IMR-90 (cell line): ENCODE measurements at regions not wholly inside any gene's neighbourhood (a gene's known extent, or its start where the extent isn't known, plus 50 kb on each side); places are given as distances from the start of the nearest gene placed in this dataset.

Experiments used
- ATAC-seq: fragments of 200-7000 bp; cut with Tn5 transposase; 2 replicates; pipeline ENCODE4 v1.9.1; 2020; ENCODE audit warnings: low read depth, mild to moderate bottlenecking, moderate library complexity
- BruUV-seq: library from RNA; stranded (reverse); fragments of 400-500 nt; replicated peaks from 2 replicates; lab custom pipeline; 2021; lab: Mats Ljungman, UMichigan
- CTCF ChIA-PET: fragments of 300-600 bp; formaldehyde crosslinking; extraction: SDS; loops from one replicate; lab custom pipeline; 2021; ENCODE audit warnings: antibody characterized with exemption; lab: Yijun Ruan, JAX
- POLR2A ChIA-PET: fragments of 300-600 bp; sonication (Branson Sonifier 250); formaldehyde crosslinking; loops from one replicate; lab custom pipeline; 2022; ENCODE audit warnings: antibody characterized with exemption; ENCODE audit not compliant: unreplicated experiment; lab: Charles Lee
- DNase-seq: peaks from one replicate; pipeline ENCODE4 v3.0.0; 2013
- H2AFZ ChIP-seq: replicated peaks from 2 replicates; pipeline ENCODE3; 2013; ENCODE audit warnings: low read length, mild to moderate bottlenecking; ENCODE audit not compliant: poor library complexity
- H2AK5ac ChIP-seq: 2 replicates; pipeline ENCODE4 v1.6.1; 2013; ENCODE audit warnings: low read depth, low read length, inconsistent platforms
- H2AK9ac ChIP-seq: replicated peaks from 2 replicates; pipeline ENCODE3; 2013; ENCODE audit warnings: mild to moderate bottlenecking, low read depth, low read length, moderate library complexity; ENCODE audit not compliant: poor library complexity
- H2BK120ac ChIP-seq: 2 replicates; pipeline ENCODE4 v1.6.1; 2013; ENCODE audit warnings: low read depth, low read length, inconsistent platforms
- H2BK15ac ChIP-seq: 3 replicates; pipeline ENCODE4 v1.6.1; 2013; ENCODE audit warnings: low read depth, low read length, inconsistent platforms
- H2BK20ac ChIP-seq: 2 replicates; pipeline ENCODE4 v1.6.1; 2013; ENCODE audit warnings: low read depth, mild to moderate bottlenecking, inconsistent platforms, low read length, moderate library complexity
- H2BK5ac ChIP-seq: 2 replicates; pipeline ENCODE4 v1.6.1; 2013; ENCODE audit warnings: mild to moderate bottlenecking, low read depth, low read length, inconsistent platforms; ENCODE audit not compliant: poor library complexity, severe bottlenecking
- H3K14ac ChIP-seq: replicated peaks from 2 replicates; pipeline ENCODE4 v1.6.1; 2013; ENCODE audit warnings: low read depth, low read length, inconsistent platforms
- H3K18ac ChIP-seq: 2 replicates; pipeline ENCODE4 v1.6.1; 2013; ENCODE audit warnings: low read depth, low read length, control low read depth
- H3K23ac ChIP-seq: 2 replicates; pipeline ENCODE4 v1.6.1; 2013; ENCODE audit warnings: low read depth, low read length, inconsistent platforms
- H3K27ac ChIP-seq: 2 replicates; pipeline ENCODE4 v1.5.1; 2013; ENCODE audit warnings: mild to moderate bottlenecking, control low read depth, low read length; ENCODE audit not compliant: insufficient read depth
- H3K27me3 ChIP-seq: 2 replicates; pipeline ENCODE4 v1.6.1; 2013; ENCODE audit warnings: low read length; ENCODE audit not compliant: control insufficient read depth, insufficient read depth
- H3K36me3 ChIP-seq: 2 replicates; pipeline ENCODE4 v1.6.1; 2013; ENCODE audit warnings: low read length, mixed read lengths; ENCODE audit not compliant: control insufficient read depth, insufficient read depth
- H3K4ac ChIP-seq: 2 replicates; pipeline ENCODE4 v1.6.1; 2013; ENCODE audit warnings: low read depth, low read length, inconsistent platforms
- H3K4me1 ChIP-seq: 2 replicates; pipeline ENCODE4 v1.6.1; 2013; ENCODE audit warnings: low read length, mixed read lengths; ENCODE audit not compliant: control insufficient read depth, insufficient read depth
- H3K4me2 ChIP-seq: 2 replicates; pipeline ENCODE4 v1.6.1; 2013; ENCODE audit warnings: low read depth, mild to moderate bottlenecking, control low read depth, low read length, moderate library complexity
- H3K4me3 ChIP-seq: 2 replicates; pipeline ENCODE4 v1.5.1; 2013; ENCODE audit warnings: low read depth, mild to moderate bottlenecking, control low read depth, low read length, moderate library complexity; ENCODE audit not compliant: insufficient read depth
- H3K56ac ChIP-seq: 2 replicates; pipeline ENCODE4 v1.6.1; 2013; ENCODE audit warnings: low read length, inconsistent platforms; ENCODE audit not compliant: insufficient read depth; ENCODE audit errors: extremely low read depth
- H3K79me1 ChIP-seq, 2 experiments: 2 replicates each; pipeline ENCODE4 v1.6.1; 2013; ENCODE audit warnings: low read length in 2 of 2, inconsistent platforms in 1 of 2, low read depth in 1 of 2
- H3K9ac ChIP-seq: 2 replicates; pipeline ENCODE4 v1.6.1; 2013; ENCODE audit warnings: low read depth, low read length, control low read depth
- H3K9me1 ChIP-seq: 2 replicates; pipeline ENCODE4 v1.6.1; 2013; ENCODE audit warnings: low read length, inconsistent platforms; ENCODE audit not compliant: insufficient read depth
- H3K9me3 ChIP-seq: 2 replicates; pipeline ENCODE4 v1.6.1; 2013; ENCODE audit warnings: low read length; ENCODE audit not compliant: control insufficient read depth, insufficient read depth
- H4K20me1 ChIP-seq: 2 replicates; pipeline ENCODE4 v1.6.1; 2013; ENCODE audit warnings: low read length, inconsistent platforms; ENCODE audit not compliant: insufficient read depth
- H4K5ac ChIP-seq: 2 replicates; pipeline ENCODE4 v1.6.1; 2013; ENCODE audit warnings: mild to moderate bottlenecking, low read depth, low read length, control low read depth
- H4K8ac ChIP-seq, 2 experiments: 2 replicates each; pipeline ENCODE4 v1.6.1; 2013; ENCODE audit warnings: low read depth in 2 of 2, low read length in 2 of 2, control low read depth in 1 of 2, inconsistent platforms in 1 of 2
- H4K91ac ChIP-seq: 2 replicates; pipeline ENCODE4 v1.6.1; 2013; ENCODE audit warnings: low read depth, low read length, inconsistent platforms; ENCODE audit not compliant: insufficient read depth
- CEBPB ChIP-seq: IDR thresholded peaks from 2 replicates; pipeline ENCODE4 v1.6.1; 2012; ENCODE audit warnings: low read depth, low read length, improper control_type of control experiment
- NFE2L2 ChIP-seq: fragments of 150-350 bp; IDR thresholded peaks from 2 replicates; pipeline ENCODE4 v1.6.1; 2016; ENCODE audit warnings: low read depth, mild to moderate bottlenecking, low read length
- SMC3 ChIP-seq: fragments of 150-350 bp; IDR thresholded peaks from 2 replicates; pipeline ENCODE4 v1.6.1; 2016; ENCODE audit warnings: low read depth, mild to moderate bottlenecking, antibody characterized with exemption, low read length, moderate library complexity
- WGBS, 2 experiments: methylation state at CpG; one replicate each; pipeline versions ENCODE4 v1.1.5 to v1.1.7; 2013; ENCODE audit warnings: missing lambda C conversion rate in 2 of 2; ENCODE audit not compliant: insufficient read length in 1 of 2; ENCODE audit errors: extremely low coverage in 2 of 2; 5-methylcytosine and 5-hydroxymethylcytosine counted together
- dilution Hi-C: fragments of 300-500 bp; cut with HindIII; formaldehyde crosslinking; loops from one replicate; pipeline ENCODE4 v1.14.3; 2018; ENCODE audit warnings: low sequenced_read_pairs; ENCODE audit not compliant: unreplicated experiment
- in situ Hi-C: fragments of 300-500 bp; cut with MboI; formaldehyde crosslinking; loops from 3 replicates; pipeline ENCODE4 v1.14.3; 2019; ENCODE audit warnings: low sequenced_read_pairs, inconsistent platforms, mixed read lengths
- intact Hi-C: fragments of 100-400 bp; cut with micrococcal nuclease; formaldehyde crosslinking; loops from 2 replicates; pipeline ENCODE4 v1.10.0; 2022

- intact Hi-C loops (no loop called here), in situ Hi-C loops (no loop called here), dilution Hi-C loops (no loop called here)
- TF ChIP-seq NFE2L2 (peak; percentile 68; the same call in 1 of the 2 replicates), SMC3 (no peak), CEBPB (peak; percentile 42; the same call in 1 of the 2 replicates)
- no peak overlapping the region for H3K4ac ChIP-seq
- no peak overlapping the region for H3K23ac ChIP-seq
- ATAC-seq, result no peak
- ChIA-PET CTCF (interaction anchor here (1.3 kb wide), 1 partner anchor 248 kb away, joined by 3 read pairs; no protein-coding TSS in a partner anchor), POLR2A (no interaction called here)
- H3K27ac ChIP-seq, result no peak overlapping the region
- H2BK5ac ChIP-seq, result no peak overlapping the region
- no peak overlapping the region for H2BK15ac ChIP-seq
- H3K4me1 ChIP-seq, result no peaks in the 10 kb centered on the region
- no peaks in the 10 kb centered on the region for H3K9me3 ChIP-seq
- no peak overlapping the region for H2BK120ac ChIP-seq
- H3K9me1 ChIP-seq, result no peaks in the 10 kb centered on the region
- no peaks in the 10 kb centered on the region for H3K36me3 ChIP-seq
- no TSS peak for BruUV-seq
- no peak overlapping the region for H3K4me2 ChIP-seq
- no peaks in the 10 kb centered on the region for H3K79me1 ChIP-seq
- H4K8ac ChIP-seq, result no peak overlapping the region
- no peak overlapping the region for H2AFZ ChIP-seq
- no peaks in the 10 kb centered on the region for H4K20me1 ChIP-seq
- no peak overlapping the region for H4K91ac ChIP-seq
- H2AK9ac ChIP-seq, result no peak overlapping the region
- H3K56ac ChIP-seq, result no peak overlapping the region
- 33% methylated on average over 1 of the region's 6 CpGs; no CpG with 5 or more reads in 1 of the 2 experiments for WGBS, 2 experiments
- H4K5ac ChIP-seq, result no peak overlapping the region
- no peak overlapping the region for H2AK5ac ChIP-seq
- H3K18ac ChIP-seq, result no peak overlapping the region; the same call in 1 of the 2 replicates
- H2BK20ac ChIP-seq, result no peak overlapping the region
- no peak overlapping the region for H3K4me3 ChIP-seq
- H3K14ac ChIP-seq, result no peak overlapping the region
- no peak overlapping the region for H3K9ac ChIP-seq
- no peaks in the 10 kb centered on the region for H3K27me3 ChIP-seq
- peak; percentile 73 for DNase-seq
These were observed 88.0 kb upstream of the ZNF648 start for GRCh38 chr1:182149411-182149965.
